ENCODE measurements at regions not wholly inside any gene's neighbourhood (a gene's known extent, or its start where the extent isn't known, plus 50 kb on each side); places are given as distances from the start of the nearest gene placed in this dataset.

DNA sequence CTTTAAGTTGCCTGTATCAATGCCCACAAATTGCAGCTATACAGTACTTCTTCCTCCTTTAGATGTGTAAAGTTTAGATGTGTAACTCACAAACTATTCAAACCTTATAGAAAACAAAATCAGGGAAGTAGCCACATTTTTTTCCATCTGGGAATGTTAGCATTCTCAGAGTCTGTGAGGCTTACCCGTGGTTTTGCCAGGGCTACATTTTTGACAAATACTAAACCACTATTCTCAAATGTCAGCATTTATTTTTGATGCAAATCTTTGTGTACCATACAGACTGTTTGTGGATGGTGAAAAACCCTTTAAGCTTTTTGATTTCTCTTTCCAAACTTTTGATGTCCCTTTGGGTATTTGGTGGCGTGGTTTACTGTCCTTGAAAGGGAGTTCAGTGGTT, 216.4 kb downstream of the POSTN start:
- no peaks in the 10 kb centered on the region for H3K27me3 ChIP-seq
- no peaks in the 10 kb centered on the region for H3K4me1 ChIP-seq (replicated peaks in 1 of 2)
- H3K9me3 ChIP-seq (replicated peaks in 1 of 3) = no peaks in the 10 kb centered on the region
- no peak overlapping the region for H3K4me3 ChIP-seq
- 47 to 70% (median 55%) methylated on average over 2 of the region's 2 CpGs for WGBS, 4 donors
- no peak overlapping the region for H3K27ac ChIP-seq
- TF ChIP-seq POLR2A (IDR thresholded peaks at IDR 0.05) (no peak), CTCF (IDR thresholded peaks at IDR 0.05) (no peak)
- H3K36me3 ChIP-seq (replicated peaks in 1 of 2) = no peaks in the 10 kb centered on the region
- DNase-seq = no peak
- intact Hi-C loops (cut with DNase I) = no loop called here

DNA sequence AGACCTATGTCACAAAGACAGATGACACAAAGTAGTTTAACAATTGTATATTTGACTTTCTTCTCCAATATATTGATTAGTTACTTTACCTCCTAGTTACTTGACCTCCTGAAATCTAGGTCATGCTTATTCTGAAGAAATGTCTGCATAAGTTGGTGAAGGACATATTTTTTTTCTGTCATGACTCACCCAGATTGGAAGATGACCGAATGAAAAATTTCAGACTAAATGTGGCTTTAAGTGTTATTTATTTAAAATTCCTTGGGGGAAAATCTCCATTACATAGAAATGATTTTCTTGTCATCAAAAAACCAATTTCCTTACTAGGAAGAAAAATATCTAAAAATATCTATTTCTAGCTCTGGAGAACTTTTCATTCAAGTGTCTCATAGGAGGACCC, 217.1 kb downstream of the POSTN start:
- Histone ChIP-seq H3K4me1 (replicated peaks in 1 of 2) (no peaks in the 10 kb centered on the region), H3K27me3 (no peaks in the 10 kb centered on the region), H3K9me3 (replicated peaks in 1 of 3) (no peaks in the 10 kb centered on the region), H3K27ac (no peak overlapping the region), H3K36me3 (replicated peaks in 1 of 2) (no peaks in the 10 kb centered on the region), H3K4me3 (no peak overlapping the region)
- 38 to 56% (median 43%) methylated on average over 1 of the region's 1 CpG for WGBS, 4 donors
- no peak for TF ChIP-seq CTCF (IDR thresholded peaks at IDR 0.05)
- no peak for TF ChIP-seq POLR2A (IDR thresholded peaks at IDR 0.05)
- no peak for DNase-seq
- intact Hi-C loops (cut with DNase I) = no loop called here

DNA sequence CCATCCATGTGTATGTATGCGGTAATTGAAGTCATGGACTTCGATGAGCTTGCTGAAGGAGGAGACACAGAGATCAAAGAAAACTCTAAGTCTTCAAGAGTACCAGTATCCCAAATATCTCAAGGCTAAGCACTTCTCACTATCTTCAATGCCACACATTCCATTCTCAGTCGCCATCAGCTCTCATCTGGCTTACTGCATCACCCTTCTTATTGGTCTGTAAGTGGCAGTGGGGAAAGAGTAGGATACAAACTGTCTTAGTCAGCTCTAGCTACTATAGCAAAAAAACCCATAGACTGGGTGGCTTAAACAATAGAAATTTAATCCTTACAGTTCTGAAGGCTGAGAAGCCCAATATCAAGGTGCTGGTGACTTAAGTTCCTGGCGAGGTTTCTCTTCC, 218.7 kb downstream of the POSTN start:
- no peaks in the 10 kb centered on the region for H3K36me3 ChIP-seq (replicated peaks in 1 of 2)
- WGBS, 4 donors = 78 to 84% (median 80%) methylated on average over 4 of the region's 4 CpGs
- H3K9me3 ChIP-seq (replicated peaks in 1 of 3) = no peaks in the 10 kb centered on the region
- H3K4me3 ChIP-seq = no peak overlapping the region
- H3K4me1 ChIP-seq (replicated peaks in 1 of 2) = no peaks in the 10 kb centered on the region
- no peak overlapping the region for H3K27ac ChIP-seq
- no peak for DNase-seq
- TF ChIP-seq POLR2A (IDR thresholded peaks at IDR 0.05) (no peak), CTCF (IDR thresholded peaks at IDR 0.05) (no peak)
- H3K27me3 ChIP-seq = no peaks in the 10 kb centered on the region
- intact Hi-C loops (cut with DNase I) = no loop called here

GRCh38 chr13:37375724-37376123, 222.8 kb downstream of the POSTN start:
- 68 to 76% (median 73%) methylated on average over 3 of the region's 3 CpGs for WGBS, 4 donors

More at GRCh38 chr13:37375724-37376123, 222.8 kb downstream of the POSTN start:
- H3K36me3 ChIP-seq (replicated peaks in 1 of 2) = no peaks in the 10 kb centered on the region
- DNase-seq = no peak
- H3K4me3 ChIP-seq = no peak overlapping the region
- no peaks in the 10 kb centered on the region for H3K9me3 ChIP-seq (replicated peaks in 1 of 3)
- no peaks in the 10 kb centered on the region for H3K4me1 ChIP-seq (replicated peaks in 1 of 2)
- H3K27me3 ChIP-seq = no peaks in the 10 kb centered on the region
- intact Hi-C loops (cut with DNase I) = no loop called here
- TF ChIP-seq CTCF (IDR thresholded peaks at IDR 0.05) (no peak), POLR2A (IDR thresholded peaks at IDR 0.05) (no peak)
- H3K27ac ChIP-seq = no peak overlapping the region
